Upper lobe of left lung (tissue), 6 donors: ENCODE measurements at regions not wholly inside any gene's neighbourhood (a gene's known extent, or its start where the extent isn't known, plus 50 kb on each side); places are given as distances from the start of the nearest gene placed in this dataset.

ENCODE experiments used
- ATAC-seq, 2 donors: fragments of 200-7000 bp; cut with Tn5 transposase; one replicate each; pipeline ENCODE4 v1.9.1; 2022; ENCODE audit warnings: mild to moderate bottlenecking in 2 of 2, moderate library complexity in 2 of 2; ENCODE audit not compliant: low FRiP score in 2 of 2
- DNase-seq, 2 donors: peaks; one replicate each; pipeline ENCODE4 v3.0.0-alpha.2; 2019 to 2020
- H3K27ac ChIP-seq, 4 donors: fragments of 200-600 bp; sonication (generic); one replicate each; pipeline ENCODE4 v1.5.1; 2016 to 2019
- H3K27me3 ChIP-seq, 4 donors: fragments of 200-600 bp; sonication (generic); one replicate each; pipeline ENCODE4 v1.5.1; 2017 to 2019
- H3K36me3 ChIP-seq, 4 donors: fragments of 200-600 bp; sonication (generic); one replicate each; pipeline ENCODE4 v1.5.1; 2016 to 2019
- H3K4me1 ChIP-seq, 4 donors: fragments of 200-600 bp; sonication (generic); one replicate each; pipeline ENCODE4 v1.5.1; 2018 to 2019
- H3K4me3 ChIP-seq, 4 donors: fragments of 200-600 bp; sonication (generic); one replicate each; pipeline ENCODE4 v1.5.1; 2017 to 2019; ENCODE audit warnings: mild to moderate bottlenecking in 2 of 4, moderate library complexity in 1 of 4
- H3K9me3 ChIP-seq, 4 donors: fragments of 200-600 bp; sonication (generic); one replicate each; pipeline ENCODE4 v1.5.1; 2018 to 2019
- EP300 ChIP-seq, 4 donors: sonication (generic); formaldehyde crosslinking; IDR thresholded peaks; one replicate each; pipeline ENCODE4 v1.5.1; 2017; ENCODE audit warnings: antibody characterized with exemption in 4 of 4, control low read depth in 2 of 4
- POLR2A ChIP-seq, 4 donors: fragments of 450-650 bp; IDR thresholded peaks; one replicate each; pipeline ENCODE4 v1.5.1; 2016 to 2017; ENCODE audit warnings: antibody characterized with exemption in 4 of 4, mild to moderate bottlenecking in 2 of 4
- POLR2AphosphoS5 ChIP-seq, 2 donors: sonication (generic); formaldehyde crosslinking; IDR thresholded peaks; one replicate each; pipeline ENCODE4 v1.5.1; 2017; ENCODE audit warnings: antibody characterized with exemption in 2 of 2
- WGBS, 2 donors: methylation state at CpG; one replicate each; pipeline ENCODE4 v1.1.5; 2017 to 2018; 5-methylcytosine and 5-hydroxymethylcytosine counted together
- TF ChIP-seq, protein P1 (sequence below), 6 experiments: fragments of 450-650 bp in 4 of 6; fragments of 200-600 bp in 2 of 6; sonication (generic) in 2 of 6; IDR thresholded peaks; one replicate each; pipeline ENCODE4 v1.5.1; 2016 to 2019; ENCODE audit warnings: antibody characterized with exemption in 6 of 6
- donor health status: DM: no; HTN: no; CAD: no; lungs with moderate emphysema.
- donor health status: DM: no; HTN: yes; CAD: no; lungs with severe emphysema.

- DNase-seq, result no peak
- ATAC-seq, result no peak
- Histone ChIP-seq H3K27ac (no peak overlapping the region), H3K4me1 (no peaks in the 10 kb centered on the region), H3K4me3 (no peak overlapping the region), H3K9me3 (no peaks in the 10 kb centered on the region), H3K27me3 (no peaks in the 10 kb centered on the region), H3K36me3 (no peaks in the 10 kb centered on the region)
- TF ChIP-seq EP300 (IDR thresholded peaks at IDR 0.05) (no peak), POLR2AphosphoS5 (IDR thresholded peaks at IDR 0.05) (no peak), POLR2A (IDR thresholded peaks at IDR 0.05) (no peak)
- TF ChIP-seq, protein P1, sequence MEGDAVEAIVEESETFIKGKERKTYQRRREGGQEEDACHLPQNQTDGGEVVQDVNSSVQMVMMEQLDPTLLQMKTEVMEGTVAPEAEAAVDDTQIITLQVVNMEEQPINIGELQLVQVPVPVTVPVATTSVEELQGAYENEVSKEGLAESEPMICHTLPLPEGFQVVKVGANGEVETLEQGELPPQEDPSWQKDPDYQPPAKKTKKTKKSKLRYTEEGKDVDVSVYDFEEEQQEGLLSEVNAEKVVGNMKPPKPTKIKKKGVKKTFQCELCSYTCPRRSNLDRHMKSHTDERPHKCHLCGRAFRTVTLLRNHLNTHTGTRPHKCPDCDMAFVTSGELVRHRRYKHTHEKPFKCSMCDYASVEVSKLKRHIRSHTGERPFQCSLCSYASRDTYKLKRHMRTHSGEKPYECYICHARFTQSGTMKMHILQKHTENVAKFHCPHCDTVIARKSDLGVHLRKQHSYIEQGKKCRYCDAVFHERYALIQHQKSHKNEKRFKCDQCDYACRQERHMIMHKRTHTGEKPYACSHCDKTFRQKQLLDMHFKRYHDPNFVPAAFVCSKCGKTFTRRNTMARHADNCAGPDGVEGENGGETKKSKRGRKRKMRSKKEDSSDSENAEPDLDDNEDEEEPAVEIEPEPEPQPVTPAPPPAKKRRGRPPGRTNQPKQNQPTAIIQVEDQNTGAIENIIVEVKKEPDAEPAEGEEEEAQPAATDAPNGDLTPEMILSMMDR (IDR thresholded peaks at IDR 0.05), result no peak
- 69 to 86% methylated on average over 1 of the region's 1 CpG for WGBS, 2 donors
These were observed 254.0 kb upstream of the PITX2 start for GRCh38 chr4:110876866-110877265.

DNA sequence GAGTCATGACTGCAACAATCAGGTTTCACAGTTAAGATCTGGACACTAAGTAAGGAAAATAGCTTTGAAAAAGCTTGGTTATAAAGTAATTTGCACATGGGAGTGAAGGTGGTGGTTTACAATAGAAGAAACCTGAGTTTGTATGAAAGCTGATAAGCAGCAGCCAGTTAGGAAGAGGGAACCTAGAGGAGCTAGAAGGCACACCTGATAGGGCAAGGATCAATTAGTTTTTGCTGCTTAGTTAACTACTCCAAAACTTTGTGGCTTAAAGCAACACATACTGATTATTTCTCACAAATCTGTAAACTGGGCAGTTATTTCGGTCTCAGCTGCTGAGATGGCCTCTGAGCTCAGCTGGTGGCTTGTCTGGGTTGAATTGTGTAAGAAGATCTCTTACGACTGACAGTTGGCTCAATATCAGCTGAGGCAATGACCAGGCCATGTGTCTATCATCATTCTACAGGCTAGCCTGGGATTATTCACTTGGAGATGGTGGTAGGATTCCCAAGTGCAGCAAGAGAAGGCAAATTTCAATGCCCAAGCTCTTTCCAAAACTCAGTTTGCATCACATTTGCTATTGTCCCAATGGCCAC lies 255.0 kb upstream of the PITX2 start:
- no peak overlapping the region for H3K4me3 ChIP-seq
- no peaks in the 10 kb centered on the region for H3K27me3 ChIP-seq
- WGBS, 2 donors, result 20 to 63% methylated on average over 1 to 2 of the region's 2 CpGs
- no peak overlapping the region for H3K27ac ChIP-seq
- no peaks in the 10 kb centered on the region for H3K36me3 ChIP-seq
- ATAC-seq (no peak), DNase-seq (no peak)
- H3K4me1 ChIP-seq, result no peaks in the 10 kb centered on the region
- TF ChIP-seq EP300 (IDR thresholded peaks at IDR 0.05), result no peak
- no peak for TF ChIP-seq POLR2AphosphoS5 (IDR thresholded peaks at IDR 0.05)
- TF ChIP-seq, protein P1 (IDR thresholded peaks at IDR 0.05), result no peak
- no peak for TF ChIP-seq POLR2A (IDR thresholded peaks at IDR 0.05)
- no peaks in the 10 kb centered on the region for H3K9me3 ChIP-seq

- no peak for DNase-seq
- 81 to 92% methylated on average over 2 of the region's 2 CpGs for WGBS, 2 donors
- H3K4me1 ChIP-seq, result no peaks in the 10 kb centered on the region
- H3K4me3 ChIP-seq, result no peak overlapping the region
- TF ChIP-seq, protein P1 (IDR thresholded peaks at IDR 0.05), result no peak
- no peak for TF ChIP-seq POLR2AphosphoS5 (IDR thresholded peaks at IDR 0.05)
- no peak for TF ChIP-seq POLR2A (IDR thresholded peaks at IDR 0.05)
- TF ChIP-seq EP300 (IDR thresholded peaks at IDR 0.05), result no peak
- no peaks in the 10 kb centered on the region for H3K36me3 ChIP-seq
- no peaks in the 10 kb centered on the region for H3K27me3 ChIP-seq
- H3K9me3 ChIP-seq, result no peaks in the 10 kb centered on the region
- no peak for ATAC-seq
- no peak overlapping the region for H3K27ac ChIP-seq
These were observed 255.5 kb upstream of the PITX2 start for GRCh38 chr4:110878413-110878812.

GRCh38 chr4:110878956-110879355 lies 256.1 kb upstream of the PITX2 start:
- H3K27ac ChIP-seq, result no peak overlapping the region
- no peak for TF ChIP-seq EP300 (IDR thresholded peaks at IDR 0.05)
- DNase-seq, result no peak
- H3K36me3 ChIP-seq, result no peaks in the 10 kb centered on the region
- WGBS, 2 donors, result 88 to 89% methylated on average over 3 of the region's 3 CpGs
- H3K4me3 ChIP-seq, result no peak overlapping the region
- no peak for ATAC-seq
- no peaks in the 10 kb centered on the region for H3K4me1 ChIP-seq
- no peaks in the 10 kb centered on the region for H3K9me3 ChIP-seq
- H3K27me3 ChIP-seq, result no peaks in the 10 kb centered on the region

DNA sequence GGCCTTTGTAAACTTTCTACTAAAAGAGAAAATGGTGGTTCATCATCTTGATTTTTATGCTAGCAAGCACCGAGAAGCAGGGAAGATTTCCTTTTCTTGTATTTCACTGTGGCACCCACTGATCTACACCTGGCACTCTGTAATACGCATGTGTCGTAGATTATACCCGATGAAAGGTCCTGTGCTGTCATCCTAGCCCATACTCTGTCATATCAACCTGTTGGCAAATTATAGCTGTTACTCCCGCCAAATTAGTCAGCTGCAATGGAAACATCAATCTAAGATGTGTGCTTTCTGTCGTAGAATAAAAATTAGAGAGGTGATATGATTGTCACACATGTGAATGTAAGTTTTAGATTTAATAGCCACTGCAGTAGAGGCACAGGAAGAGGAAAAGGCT lies 263.4 kb upstream of the PITX2 start:
- DNase-seq, result no peak
- Histone ChIP-seq H3K4me3 (no peak overlapping the region), H3K27ac (no peak overlapping the region), H3K4me1 (no peaks in the 10 kb centered on the region), H3K27me3 (no peaks in the 10 kb centered on the region), H3K9me3 (no peaks in the 10 kb centered on the region), H3K36me3 (no peaks in the 10 kb centered on the region)
- TF ChIP-seq POLR2AphosphoS5 (IDR thresholded peaks at IDR 0.05) (no peak), POLR2A (IDR thresholded peaks at IDR 0.05) (no peak), EP300 (IDR thresholded peaks at IDR 0.05) (no peak)
- TF ChIP-seq, protein P1 (IDR thresholded peaks at IDR 0.05), result no peak
- WGBS, 2 donors, result 91% methylated on average over 6 of the region's 6 CpGs
- ATAC-seq, result no peak
